ENCODE measurements at regions not wholly inside any gene's neighbourhood (a gene's known extent, or its start where the extent isn't known, plus 50 kb on each side); places are given as distances from the start of the nearest gene placed in this dataset.

DNA sequence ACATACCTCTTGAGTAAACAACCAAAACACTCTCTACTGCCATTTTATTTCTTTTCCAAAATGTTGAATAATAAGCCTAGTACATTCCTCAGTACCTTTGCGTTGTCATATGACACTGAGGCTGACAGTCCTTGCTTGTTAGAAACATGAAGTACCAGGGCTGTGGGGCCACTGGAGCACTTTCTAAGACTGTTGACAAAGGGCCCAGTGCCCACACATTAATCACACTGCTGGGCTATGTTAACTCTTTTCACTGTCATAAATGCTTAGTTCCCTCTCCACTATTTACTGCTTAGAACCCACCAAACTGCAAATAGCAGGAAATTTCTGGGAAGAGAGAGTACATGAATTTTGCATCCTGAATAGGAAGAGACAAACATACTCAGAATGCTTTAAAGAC lies 57.1 kb downstream of the FAM47B start:
- DNase-seq (ENCODE audit: extremely low read depth in 1 of 11, low read depth in 9 of 11, low spot score in 4 of 11), result no peak

DNA sequence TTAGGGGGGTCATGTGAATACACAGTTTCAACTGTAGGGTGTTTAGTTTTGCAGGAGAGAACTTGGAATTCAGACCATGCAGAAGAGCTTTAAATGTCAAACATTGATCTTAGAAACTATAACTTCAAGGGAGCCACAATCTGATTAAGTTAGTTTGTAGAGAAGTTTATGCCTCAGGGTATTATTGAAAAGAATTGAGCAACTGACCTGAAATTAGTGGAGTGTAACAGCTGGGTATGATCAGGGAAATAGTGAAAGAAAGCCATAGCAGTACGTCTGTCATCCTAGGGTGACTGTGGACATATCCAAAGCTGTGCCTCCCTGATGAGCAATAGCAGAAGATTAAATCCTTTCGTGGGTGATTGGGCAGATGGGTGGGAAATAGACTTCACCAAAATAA lies 63.8 kb downstream of the FAM47B start:
- no peak for DNase-seq (ENCODE audit: extremely low read depth in 1 of 11, low read depth in 9 of 11, low spot score in 4 of 11)

DNA sequence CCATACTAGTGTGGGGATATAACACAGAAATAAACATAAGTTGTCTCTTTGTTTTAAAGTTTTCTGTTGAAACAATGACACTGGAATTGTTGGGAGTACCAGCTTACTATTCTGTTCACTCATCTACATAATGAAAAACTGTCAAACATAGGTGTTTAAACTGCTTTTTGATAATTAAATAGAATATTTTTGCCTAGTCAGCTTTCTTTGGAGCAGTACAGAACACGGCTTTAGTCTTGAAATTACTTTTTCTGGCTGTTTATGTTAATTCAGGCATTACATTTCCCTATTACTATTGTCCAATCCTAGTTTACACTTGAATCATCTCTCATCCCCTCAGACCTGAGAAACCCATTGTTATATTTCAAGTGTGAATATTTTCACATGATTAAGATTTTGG lies 73.0 kb downstream of the FAM47B start:
- DNase-seq (ENCODE audit: extremely low read depth in 1 of 11, low read depth in 9 of 11, low spot score in 4 of 11), result no peak

DNA sequence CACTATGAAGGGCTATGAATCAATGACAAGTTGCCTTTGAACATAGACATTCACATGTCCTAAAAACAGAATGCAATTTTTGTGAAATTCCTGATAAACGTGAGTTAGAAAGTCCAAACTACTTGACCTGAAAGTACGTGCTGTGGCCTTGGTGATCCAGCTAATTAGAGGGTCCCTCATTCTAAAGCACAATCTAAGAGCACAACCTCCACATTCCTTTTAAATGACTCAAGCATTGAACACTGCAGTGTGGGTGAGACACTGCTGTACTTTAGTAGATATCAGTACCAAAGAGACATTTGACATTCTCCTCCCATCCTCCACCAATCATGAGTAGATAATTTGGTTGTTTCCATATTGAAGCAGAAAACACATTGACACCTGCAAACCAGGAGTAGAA lies 73.5 kb downstream of the FAM47B start:
- DNase-seq (ENCODE audit: extremely low read depth in 1 of 11, low read depth in 9 of 11, low spot score in 4 of 11), result no peak

DNA sequence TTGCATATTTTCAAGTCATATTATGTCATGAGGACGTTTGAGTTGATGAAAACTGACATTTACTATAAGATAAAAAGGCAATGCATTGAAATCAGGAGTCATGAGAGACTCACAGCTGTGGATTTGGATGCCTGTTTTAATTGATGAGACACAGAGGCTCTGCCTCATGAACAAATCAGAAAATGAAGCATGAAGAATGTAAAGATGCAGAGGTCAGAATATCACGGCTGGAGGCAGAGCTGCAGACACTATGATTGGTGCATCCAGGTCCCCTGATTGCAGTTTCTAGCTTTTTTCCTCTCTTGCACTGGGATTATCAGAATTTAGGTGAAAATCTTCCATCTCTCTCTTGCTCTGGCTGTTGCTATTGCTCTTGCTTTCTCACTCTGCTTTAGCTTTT lies 74.7 kb downstream of the FAM47B start:
- DNase-seq (ENCODE audit: extremely low read depth in 1 of 11, low read depth in 9 of 11, low spot score in 4 of 11), result no peak

DNA sequence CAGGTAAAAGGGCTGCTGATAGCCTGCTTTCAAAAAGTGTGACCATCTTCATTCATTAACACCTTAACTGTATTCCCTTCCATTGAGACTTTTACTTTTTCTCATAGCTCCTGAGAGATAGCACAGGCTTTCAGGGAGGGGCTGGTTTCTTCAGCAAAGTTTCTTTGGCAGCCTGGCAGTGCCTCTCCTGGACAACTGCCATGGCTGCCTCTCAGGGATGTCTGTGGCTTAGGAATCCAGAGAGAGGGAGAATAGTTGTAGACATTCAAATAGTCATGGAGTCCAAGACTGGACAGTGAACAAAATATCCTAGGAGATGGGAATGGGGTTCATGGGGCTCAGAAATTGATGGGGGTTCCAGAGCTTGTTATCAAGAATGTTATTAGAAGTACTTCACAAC lies 81.1 kb downstream of the FAM47B start:
- DNase-seq (ENCODE audit: extremely low read depth in 1 of 11, low read depth in 9 of 11, low spot score in 4 of 11), result no peak

DNA sequence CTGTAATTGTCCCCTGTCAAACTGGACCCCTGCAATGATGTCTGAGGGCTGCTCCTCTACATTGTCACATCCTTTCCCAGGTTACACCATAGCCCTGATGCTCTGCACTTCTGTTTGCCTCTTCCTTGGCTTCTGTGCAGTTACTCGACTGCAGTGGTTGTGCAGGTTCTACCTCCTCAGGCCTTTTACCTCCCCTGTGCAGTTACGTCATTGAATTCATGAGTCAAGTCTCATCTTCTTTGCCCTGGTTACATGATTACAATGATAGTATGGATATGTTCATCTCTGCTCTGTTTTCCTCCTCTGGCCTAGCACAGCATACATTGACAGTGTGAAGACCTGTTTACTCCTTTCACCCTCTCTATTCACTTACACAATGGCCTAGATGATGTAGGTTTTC lies 83.2 kb downstream of the FAM47B start:
- no peak for DNase-seq (ENCODE audit: extremely low read depth in 1 of 11, low read depth in 9 of 11, low spot score in 4 of 11)

DNA sequence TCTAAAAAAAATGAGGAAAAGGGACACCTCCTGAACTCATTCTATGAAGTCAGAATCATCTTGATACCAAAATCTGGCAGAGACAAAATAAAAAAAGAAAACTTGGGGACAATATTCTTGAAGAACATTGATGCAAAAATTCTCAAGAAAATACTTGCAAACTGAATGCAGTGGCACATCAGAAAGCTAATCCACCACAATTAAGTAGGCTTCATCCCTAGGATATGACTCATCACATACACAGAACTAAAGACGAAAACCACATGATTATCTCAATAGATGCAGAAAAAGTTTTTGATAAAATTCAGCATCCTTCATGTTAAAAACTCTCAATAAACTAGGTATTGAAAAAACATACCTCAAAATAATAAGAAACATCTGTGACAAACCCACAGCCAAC lies 98.3 kb downstream of the FAM47B start:
- DNase-seq (ENCODE audit: extremely low read depth in 1 of 11, low read depth in 9 of 11, low spot score in 4 of 11), result no peak

DNA sequence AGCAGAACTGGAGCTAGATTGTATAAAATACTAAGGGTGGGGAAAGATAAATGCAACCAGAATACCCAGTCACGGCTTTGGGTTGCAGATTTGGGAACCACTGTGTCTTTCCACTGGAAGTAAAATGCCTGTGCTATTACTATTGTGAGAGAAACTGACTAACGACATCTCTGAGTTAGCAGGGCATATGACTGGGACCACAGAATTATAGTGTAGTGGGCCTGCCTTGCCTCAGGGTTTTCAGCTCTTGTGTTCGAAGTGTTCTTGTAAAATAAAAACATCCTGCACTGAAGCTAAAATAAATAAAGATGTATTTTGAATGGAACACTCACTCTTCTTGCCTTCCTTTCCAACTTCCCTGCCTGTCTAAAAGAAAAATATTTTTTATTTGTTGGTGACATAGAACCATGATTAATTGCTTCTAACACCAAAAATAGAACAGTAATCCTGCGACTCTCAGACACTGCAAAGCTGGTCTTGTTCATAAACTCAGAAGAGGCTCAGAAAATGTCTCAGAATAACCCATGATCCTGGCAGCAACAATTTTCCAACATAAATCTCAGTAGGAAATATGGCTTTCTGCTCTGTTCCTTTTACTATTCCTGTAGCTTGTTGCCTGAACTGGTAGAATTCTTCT lies 104.2 kb downstream of the FAM47B start:
- peak in 6 of 11 donors; percentile 5 to 31 (median 21) for DNase-seq (ENCODE audit: extremely low read depth in 1 of 11, low read depth in 9 of 11, low spot score in 4 of 11)

DNA sequence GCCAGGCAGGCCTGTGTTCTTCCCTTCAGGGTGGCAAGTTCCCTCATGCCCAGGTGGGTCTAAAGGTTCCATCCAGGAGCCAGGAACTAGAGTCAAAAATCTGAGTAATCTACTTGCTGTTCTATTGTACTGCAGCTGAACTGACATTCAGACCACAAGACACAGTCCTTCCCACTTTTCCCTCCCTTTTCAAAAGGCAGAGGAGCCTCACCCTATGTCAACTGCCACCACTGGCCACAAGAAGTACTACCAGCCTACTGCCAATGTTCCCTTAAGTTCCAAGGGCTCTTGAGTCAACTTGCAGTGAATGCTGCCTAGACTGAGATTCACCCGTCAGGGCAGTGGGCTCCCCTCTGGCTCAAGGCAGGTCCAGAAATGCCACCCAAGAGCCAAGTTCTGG lies 133.5 kb downstream of the FAM47B start:
- DNase-seq (ENCODE audit: extremely low read depth in 1 of 11, low read depth in 9 of 11, low spot score in 4 of 11), result no peak

DNA sequence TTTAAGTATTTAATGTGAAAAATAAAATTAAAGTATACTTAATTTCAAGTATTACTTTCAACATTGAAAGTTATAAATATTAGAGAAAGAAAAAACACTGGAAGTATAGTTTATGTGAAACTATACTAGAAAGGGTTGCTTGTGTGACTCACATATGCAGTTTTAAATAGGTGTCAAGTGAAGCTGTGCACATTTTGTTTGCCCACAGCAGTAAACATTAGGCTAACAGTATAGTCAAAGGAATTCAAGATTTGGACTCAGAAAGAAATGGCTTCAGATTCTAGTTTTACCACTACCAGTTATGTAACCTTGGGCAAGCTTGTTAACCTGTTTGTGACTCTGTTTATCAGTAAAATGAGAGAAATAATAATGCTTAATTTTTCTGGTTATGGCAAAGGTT lies 148.2 kb downstream of the FAM47B start:
- DNase-seq (ENCODE audit: extremely low read depth in 1 of 11, low read depth in 9 of 11, low spot score in 4 of 11), result no peak

DNA sequence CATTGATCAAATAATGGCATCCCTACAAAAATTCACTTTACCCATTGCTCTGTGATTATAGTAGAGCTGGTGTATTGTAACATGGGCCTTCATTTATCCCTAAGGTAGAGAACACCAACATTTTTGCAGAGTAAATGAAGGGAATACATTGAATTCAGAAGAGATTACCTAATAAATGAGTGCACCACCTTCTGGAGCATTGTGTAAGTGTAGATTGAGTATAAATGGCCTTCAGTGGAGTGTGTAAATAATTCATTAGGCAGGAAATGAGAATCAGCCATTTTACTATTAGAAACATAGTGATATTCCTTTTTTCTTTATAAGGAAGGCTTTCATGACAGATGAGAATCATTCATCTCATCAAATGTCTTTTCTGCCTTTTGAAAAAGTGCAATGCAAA lies 155.8 kb downstream of the FAM47B start:
- DNase-seq (ENCODE audit: extremely low read depth in 1 of 11, low read depth in 9 of 11, low spot score in 4 of 11), result no peak

DNA sequence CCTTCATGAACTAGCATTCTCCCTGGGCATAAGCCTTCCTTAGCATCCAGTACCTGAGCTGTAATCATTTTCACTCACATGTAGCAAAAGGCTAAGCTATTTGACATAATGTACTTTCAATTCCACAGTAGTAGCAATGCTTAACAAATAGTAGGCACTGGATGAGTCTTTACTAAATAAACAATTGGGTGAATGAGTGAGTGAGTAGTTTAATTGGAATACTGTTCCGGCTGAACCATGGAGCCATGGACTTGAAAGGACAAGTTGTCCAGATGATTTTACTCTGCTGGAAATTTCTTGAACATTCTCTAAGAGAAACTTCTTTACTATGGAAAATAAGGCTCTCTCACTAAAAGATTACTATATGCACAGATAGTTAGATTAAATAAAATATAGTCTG lies 159.3 kb downstream of the FAM47B start:
- no peak for DNase-seq (ENCODE audit: extremely low read depth in 1 of 11, low read depth in 9 of 11, low spot score in 4 of 11)

DNA sequence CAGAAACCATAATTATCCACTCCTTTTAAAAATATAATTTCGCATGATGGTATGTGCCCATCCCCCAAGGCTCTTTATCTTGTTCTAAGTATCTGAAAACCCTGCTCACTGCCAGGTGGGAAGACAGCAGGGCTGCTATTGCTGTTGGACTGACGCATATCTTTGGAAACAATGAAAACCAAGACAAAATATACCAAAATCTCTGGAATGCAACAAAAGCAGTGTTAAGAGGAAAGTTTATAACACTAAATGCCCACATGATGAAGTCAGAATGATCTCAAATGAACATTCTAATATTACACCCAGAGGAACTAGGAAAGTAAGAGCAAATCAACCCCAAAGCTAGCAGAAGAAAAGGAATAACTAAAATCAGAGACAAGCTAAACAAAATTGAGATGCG lies 162.0 kb downstream of the FAM47B start:
- DNase-seq (ENCODE audit: extremely low read depth in 1 of 11, low read depth in 9 of 11, low spot score in 4 of 11), result no peak

DNA sequence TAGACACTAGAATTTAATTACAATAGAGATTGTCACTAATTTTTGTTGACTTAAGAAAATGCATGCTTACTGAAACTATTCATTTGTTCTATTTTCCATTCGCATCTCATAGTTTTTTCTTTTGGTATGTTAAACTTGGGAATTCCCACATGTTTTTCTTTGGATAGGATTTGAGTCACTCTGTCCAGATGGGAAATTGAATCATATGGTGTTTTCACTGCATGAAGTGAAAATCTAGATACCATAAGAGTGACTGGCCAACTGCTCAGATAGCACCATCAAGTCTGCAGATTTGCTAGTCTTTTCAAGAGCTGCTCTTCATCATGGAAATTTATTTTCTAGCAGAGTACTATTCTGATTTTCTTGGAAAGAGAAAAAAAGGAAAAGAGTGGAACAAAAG lies 172.6 kb downstream of the FAM47B start:
- DNase-seq (ENCODE audit: extremely low read depth in 1 of 11, low read depth in 9 of 11, low spot score in 4 of 11), result no peak

DNA sequence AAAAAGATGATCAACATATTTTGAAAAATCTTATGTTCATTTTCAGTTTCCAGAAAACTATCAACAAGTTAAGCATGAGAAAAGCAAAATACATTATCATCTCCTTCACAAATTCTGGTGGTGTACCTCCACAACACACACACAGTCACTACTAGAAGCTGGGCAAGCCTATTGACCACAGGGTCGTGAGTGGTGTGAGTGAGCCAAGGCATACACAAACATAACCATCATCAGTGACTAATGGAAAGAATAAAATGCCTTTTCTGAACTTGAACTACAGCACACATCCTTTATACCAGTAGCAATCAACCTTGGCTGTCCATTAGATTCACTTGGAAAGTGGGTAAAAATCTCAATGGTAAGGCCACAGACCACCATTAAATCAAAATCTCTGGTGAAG lies 180.2 kb downstream of the FAM47B start:
- no peak for DNase-seq (ENCODE audit: extremely low read depth in 1 of 11, low read depth in 9 of 11, low spot score in 4 of 11)

DNA sequence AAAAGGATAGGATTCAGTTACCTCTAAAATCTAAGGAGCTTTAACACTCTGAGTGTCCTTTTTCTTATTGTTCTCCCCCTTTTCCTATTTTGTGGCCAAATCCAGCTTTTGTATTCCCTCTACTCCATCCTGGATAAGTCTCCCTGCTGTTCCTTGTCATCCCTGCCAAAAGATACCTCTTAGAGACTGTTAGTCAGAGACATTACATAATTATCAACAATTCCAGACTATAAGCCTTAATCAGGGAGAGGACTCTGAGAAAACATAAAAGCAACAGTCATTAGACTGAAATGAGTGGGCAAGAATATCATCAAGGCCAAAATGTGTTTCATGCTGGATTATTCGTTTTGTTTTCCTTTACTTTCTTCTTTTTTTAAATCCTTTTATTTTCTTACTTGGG lies 206.9 kb downstream of the FAM47B start:
- DNase-seq (ENCODE audit: extremely low read depth in 1 of 11, low read depth in 9 of 11, low spot score in 4 of 11), result no peak

DNA sequence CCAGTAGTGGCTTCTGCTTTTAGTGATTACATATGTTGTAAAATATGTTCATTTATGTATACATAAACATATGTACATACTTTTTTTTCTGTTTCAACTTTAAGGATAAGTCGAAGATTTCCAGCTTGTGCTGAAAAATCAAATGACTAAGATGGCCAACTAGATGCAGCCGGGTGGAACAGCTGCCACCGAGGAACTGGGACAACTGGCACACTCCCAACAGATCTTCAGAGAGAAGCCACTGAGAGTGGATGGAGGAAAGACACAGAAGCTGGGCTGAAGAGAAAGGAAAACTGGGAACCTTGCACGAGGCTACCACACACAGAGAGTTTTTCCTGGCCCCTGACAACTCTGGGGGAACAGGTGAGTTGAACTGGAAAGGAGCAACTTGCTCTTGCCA lies 207.5 kb downstream of the FAM47B start:
- no peak for DNase-seq (ENCODE audit: extremely low read depth in 1 of 11, low read depth in 9 of 11, low spot score in 4 of 11)

DNA sequence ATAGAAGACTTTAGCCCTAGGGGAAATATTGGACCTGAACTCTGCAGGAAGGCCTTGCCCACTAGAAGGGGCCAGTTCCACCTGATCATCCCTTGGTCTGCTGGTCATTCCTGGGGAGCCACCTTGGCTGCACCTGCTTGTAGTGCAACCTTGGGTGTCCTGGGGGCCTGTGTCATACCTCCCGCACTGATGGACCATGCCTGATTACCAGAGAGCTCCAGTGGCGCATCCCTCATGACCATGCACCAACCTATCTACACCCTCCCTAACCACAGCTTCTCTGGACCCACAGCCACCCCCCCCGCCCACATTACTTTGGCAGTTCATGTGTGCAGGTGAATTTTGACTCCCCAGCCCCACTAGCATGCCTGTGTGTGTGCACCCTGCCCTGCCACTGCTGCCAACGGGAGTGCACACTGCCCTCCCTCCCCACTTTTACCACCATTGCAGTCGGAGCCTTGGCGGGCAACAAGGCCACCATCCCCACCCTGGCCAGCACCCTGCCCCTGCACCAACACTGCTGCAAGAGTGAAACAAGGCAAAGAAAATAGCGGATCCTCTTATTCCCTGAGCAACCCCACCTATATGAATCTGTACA lies 208.1 kb downstream of the FAM47B start:
- DNase-seq (ENCODE audit: extremely low read depth in 1 of 11, low read depth in 9 of 11, low spot score in 4 of 11), result no peak

DNA sequence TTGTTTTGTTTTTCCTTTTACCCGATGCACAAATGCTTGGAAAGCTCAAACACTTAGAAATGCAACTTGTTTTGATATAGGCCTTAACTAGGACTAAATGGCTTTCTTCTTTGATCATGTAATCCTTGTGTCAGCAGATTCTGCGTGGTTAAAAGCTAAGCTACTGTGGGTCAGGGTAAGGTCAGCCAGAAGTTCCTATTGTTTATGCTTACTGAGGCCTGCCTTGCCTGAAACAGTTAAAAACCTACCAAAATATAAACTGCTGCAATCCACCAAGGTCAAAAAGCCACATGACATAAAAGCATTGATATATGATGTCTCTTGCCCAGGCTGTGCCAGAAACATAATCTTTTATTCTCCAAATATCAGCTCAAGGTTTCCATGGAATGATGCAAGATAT lies 223.4 kb downstream of the FAM47B start:
- peak in 2 of 11 donors; percentile 1 to 7 for DNase-seq (ENCODE audit: extremely low read depth in 1 of 11, low read depth in 9 of 11, low spot score in 4 of 11)

Measured in renal cortex interstitium (tissue), 11 donors.